H1 (cell line): ENCODE measurements at regions not wholly inside any gene's neighbourhood (a gene's known extent, or its start where the extent isn't known, plus 50 kb on each side); places are given as distances from the start of the nearest gene placed in this dataset.

Experiments used
- CTCF ChIA-PET: fragments of 300-600 bp; sonication (Branson Sonifier 250); formaldehyde crosslinking; loops from one replicate; lab custom pipeline; 2021; ENCODE audit not compliant: partially characterized antibody; lab: Charles Lee
- POLR2A ChIA-PET: fragments of 300-600 bp; sonication (Branson Sonifier 250); formaldehyde crosslinking; loops from one replicate; lab custom pipeline; 2021; ENCODE audit warnings: inconsistent platforms; ENCODE audit not compliant: partially characterized antibody; lab: Charles Lee
- DNase-seq, 2 experiments: peaks; one replicate each; pipeline versions ENCODE4 v3.0.0 to v3.0.0-alpha.2; 2010 to 2022; ENCODE audit warnings: low spot score in 2 of 2, low read depth in 1 of 2, mixed read lengths in 1 of 2
- FAIRE-seq: peaks from 2 replicates; lab custom pipeline; 2011; peaks lifted over from hg19 to GRCh38; lab: Jason Lieb, UNC
- H2AFZ ChIP-seq: 2 replicates; pipeline ENCODE4 v1.8.1; 2012; ENCODE audit warnings: low read length, inconsistent platforms
- H2AK5ac ChIP-seq: 2 replicates; pipeline ENCODE4 v1.6.1; 2013; ENCODE audit warnings: low read depth, low read length
- H2BK120ac ChIP-seq: replicated peaks from 2 replicates; pipeline ENCODE3; 2013; ENCODE audit warnings: low read depth, low read length, inconsistent platforms
- H2BK12ac ChIP-seq: 2 replicates; pipeline ENCODE4 v1.6.1; 2013; ENCODE audit warnings: low read depth, low read length
- H2BK15ac ChIP-seq: 2 replicates; pipeline ENCODE4 v1.6.1; 2013; ENCODE audit warnings: low read length
- H2BK20ac ChIP-seq: 2 replicates; pipeline ENCODE4 v1.6.1; 2013; ENCODE audit warnings: low read length
- H2BK5ac ChIP-seq: 2 replicates; pipeline ENCODE4 v1.6.1; 2013; ENCODE audit warnings: low read depth, low read length
- H3K14ac ChIP-seq: 2 replicates; pipeline ENCODE4 v1.6.1; 2013; ENCODE audit warnings: inconsistent platforms; ENCODE audit not compliant: insufficient read length
- H3K18ac ChIP-seq: 2 replicates; pipeline ENCODE4 v1.6.1; 2013; ENCODE audit warnings: low read length; ENCODE audit errors: extremely low read depth
- H3K23ac ChIP-seq: 2 replicates; pipeline ENCODE4 v1.6.1; 2013; ENCODE audit warnings: inconsistent platforms; ENCODE audit not compliant: insufficient read length
- H3K23me2 ChIP-seq: 2 replicates; pipeline ENCODE4 v1.6.1; 2013; ENCODE audit warnings: low read depth, low read length
- H3K27ac ChIP-seq: 2 replicates; pipeline ENCODE4 v1.6.1; 2011; ENCODE audit warnings: low read depth, low read length, inconsistent platforms
- H3K27me3 ChIP-seq, 4 experiments: replicated peaks in 1 of 4; 1 replicate in 1 of 4; 2 replicates in 3 of 4; pipeline versions ENCODE4 v1.6.1 to v1.8.1; 2011 to 2013; ENCODE audit warnings: low read length in 3 of 4, mild to moderate bottlenecking in 3 of 4, inconsistent platforms in 2 of 4, mixed read lengths in 2 of 4, moderate library complexity in 1 of 4; ENCODE audit not compliant: control insufficient read depth in 3 of 4, insufficient read depth in 3 of 4; ENCODE audit errors: extremely low read depth in 1 of 4
- H3K36me3 ChIP-seq, 4 experiments: 2 replicates each; pipeline versions ENCODE4 v1.6.1 to v1.8.1; 2011 to 2013; ENCODE audit warnings: mild to moderate bottlenecking in 4 of 4, low read length in 3 of 4, moderate library complexity in 2 of 4, control low read depth in 1 of 4, inconsistent platforms in 1 of 4; ENCODE audit not compliant: insufficient read depth in 4 of 4, control insufficient read depth in 2 of 4
- H3K4ac ChIP-seq: replicated peaks from 2 replicates; pipeline ENCODE3; 2013; ENCODE audit warnings: low read length, low read depth, mixed read lengths, inconsistent platforms; ENCODE audit not compliant: insufficient read length
- H3K4me1 ChIP-seq, 4 experiments: replicated peaks in 1 of 4; 1 replicate in 1 of 4; 2 replicates in 3 of 4; pipeline versions ENCODE4 v1.6.1 to v1.8.1; 2011 to 2013; ENCODE audit warnings: low read length in 3 of 4, inconsistent platforms in 2 of 4, mixed read lengths in 1 of 4; ENCODE audit not compliant: insufficient read depth in 4 of 4, control insufficient read depth in 3 of 4
- H3K4me2 ChIP-seq, 2 experiments: 2 replicates each; pipeline versions ENCODE4 v1.6.1 to v1.8.1; 2011 to 2013; ENCODE audit warnings: low read depth in 2 of 2, low read length in 2 of 2, control low read depth in 1 of 2, inconsistent platforms in 1 of 2, mild to moderate bottlenecking in 1 of 2; ENCODE audit not compliant: insufficient read depth in 1 of 2
- H3K4me3 ChIP-seq, 4 experiments: fragments of 200-600, 300-600 bp in 1 of 4; sonication (generic), shearing (Covaris generic), sonication (Bioruptor Twin) in 1 of 4; 2 replicates each; pipeline versions ENCODE4 v1.5.1 to v1.8.1; 2011 to 2016; ENCODE audit warnings: low read length in 4 of 4, low read depth in 3 of 4, control low read depth in 2 of 4, inconsistent platforms in 2 of 4, mild to moderate bottlenecking in 2 of 4, mixed read lengths in 1 of 4, moderate library complexity in 1 of 4; ENCODE audit not compliant: insufficient read depth in 2 of 4; ENCODE audit errors: extremely low read depth in 1 of 4
- H3K56ac ChIP-seq: replicated peaks from 2 replicates; pipeline ENCODE3; 2013; ENCODE audit warnings: low read depth, mild to moderate bottlenecking, mixed read lengths, low read length, inconsistent platforms; ENCODE audit not compliant: insufficient read length
- H3K79me1 ChIP-seq: 2 replicates; pipeline ENCODE4 v1.6.1; 2013; ENCODE audit warnings: low read depth, low read length, control low read depth
- H3K79me2 ChIP-seq, 2 experiments: 2 replicates each; pipeline versions ENCODE4 v1.6.1 to v1.8.1; 2012 to 2013; ENCODE audit warnings: low read length in 2 of 2, mild to moderate bottlenecking in 2 of 2, inconsistent platforms in 1 of 2; ENCODE audit not compliant: insufficient read depth in 2 of 2, control insufficient read depth in 1 of 2
- H3K9ac ChIP-seq, 4 experiments: replicated peaks in 1 of 4; 1 replicate in 1 of 4; 2 replicates in 3 of 4; pipeline versions ENCODE4 v1.6.1 to v1.8.1; 2011 to 2013; ENCODE audit warnings: low read depth in 3 of 4, low read length in 3 of 4, control low read depth in 2 of 4, mild to moderate bottlenecking in 2 of 4, moderate library complexity in 2 of 4, inconsistent platforms in 1 of 4; ENCODE audit errors: extremely low read depth in 1 of 4
- H3K9me3 ChIP-seq, 2 experiments: 2 replicates each; pipeline versions ENCODE4 v1.6.1 to v1.8.1; 2012 to 2013; ENCODE audit warnings: mild to moderate bottlenecking in 2 of 2, moderate library complexity in 2 of 2, control low read depth in 1 of 2, inconsistent platforms in 1 of 2, low read depth in 1 of 2, low read length in 1 of 2, mixed read lengths in 1 of 2; ENCODE audit not compliant: insufficient read depth in 2 of 2
- H4K20me1 ChIP-seq, 2 experiments: replicated peaks in 1 of 2; 2 replicates each; pipeline versions ENCODE3 to v1.8.1; 2011 to 2013; ENCODE audit warnings: inconsistent platforms in 2 of 2, low read length in 2 of 2, mild to moderate bottlenecking in 1 of 2; ENCODE audit not compliant: insufficient read depth in 2 of 2, control insufficient read depth in 1 of 2
- H4K5ac ChIP-seq: 2 replicates; pipeline ENCODE4 v1.6.1; 2013; ENCODE audit warnings: low read length, low read depth, mixed read lengths, inconsistent platforms; ENCODE audit not compliant: insufficient read length
- H4K8ac ChIP-seq: 2 replicates; pipeline ENCODE4 v1.8.0; 2013; ENCODE audit warnings: mild to moderate bottlenecking, moderate library complexity, low read length, inconsistent platforms; ENCODE audit not compliant: insufficient read depth; ENCODE audit errors: extremely low read depth
- H4K91ac ChIP-seq: replicated peaks from 2 replicates; pipeline ENCODE3; 2013; ENCODE audit warnings: low read length, mixed read lengths, inconsistent platforms; ENCODE audit not compliant: insufficient read length
- BACH1 ChIP-seq: IDR thresholded peaks from 2 replicates; pipeline ENCODE4 v1.6.1; 2012; ENCODE audit warnings: low read length, improper control_type of control experiment
- CBX8 ChIP-seq: fragments of 300-800, 300-1000 bp; sonication (generic); IDR thresholded peaks from 2 replicates; pipeline ENCODE4 v1.7.1; 2016; ENCODE audit warnings: low read depth, low read length, borderline replicate concordance
- CHD2 ChIP-seq: IDR thresholded peaks from 2 replicates; pipeline ENCODE4 v1.6.1; 2012; ENCODE audit warnings: low read length, improper control_type of control experiment
- CTBP2 ChIP-seq: IDR thresholded peaks from 2 replicates; pipeline ENCODE4 v1.7.0; 2011; ENCODE audit warnings: borderline replicate concordance, mild to moderate bottlenecking, moderate library complexity, mixed read lengths, low read length; ENCODE audit not compliant: insufficient read depth, insufficient read length
- KDM1A ChIP-seq: fragments of 200-600, 300-600 bp; sonication (generic); IDR thresholded peaks from 2 replicates; pipeline ENCODE4 v1.7.1; 2016; ENCODE audit warnings: mild to moderate bottlenecking, low read length, borderline replicate concordance
- KDM5A ChIP-seq: fragments of 200-600 bp; IDR thresholded peaks from 2 replicates; pipeline ENCODE4 v1.7.1; 2012; ENCODE audit warnings: mild to moderate bottlenecking, low read length, inconsistent platforms, mixed read lengths
- SIX5 ChIP-seq: IDR thresholded peaks from 2 replicates; pipeline ENCODE4 v1.6.1; 2011; ENCODE audit warnings: mild to moderate bottlenecking, low read depth, low read length
- SP1 ChIP-seq: IDR thresholded peaks from 2 replicates; pipeline ENCODE4 v1.6.1; 2011; ENCODE audit warnings: low read depth, low read length
- YY1 ChIP-seq: IDR thresholded peaks from 2 replicates; pipeline ENCODE4 v1.6.1; 2011; ENCODE audit warnings: low read depth, mild to moderate bottlenecking, low read length

DNA sequence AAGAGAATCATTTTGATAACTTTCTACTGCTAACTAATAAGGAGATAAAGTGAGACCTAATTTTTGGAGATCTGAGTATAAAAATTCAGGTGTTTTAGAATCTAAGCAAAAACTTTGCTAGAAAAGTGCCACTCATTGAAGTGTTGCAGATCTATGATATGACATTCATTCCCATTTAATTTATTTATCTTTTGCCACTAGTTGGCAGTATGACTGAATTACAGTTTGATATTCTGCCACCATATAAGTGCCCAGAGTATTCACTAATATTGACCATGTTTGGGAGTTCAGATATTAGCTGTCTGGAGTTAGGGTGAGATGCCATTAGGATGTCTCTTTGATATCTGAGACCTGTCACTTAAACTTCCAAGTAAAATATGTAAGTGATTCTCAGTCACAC is 251.3 kb upstream of the GBE1 start:
- Histone ChIP-seq H4K20me1 (no peaks in the 10 kb centered on the region), H2AK5ac (no peak overlapping the region), H2BK5ac (no peak overlapping the region), H2AFZ (no peak overlapping the region), H4K5ac (no peak overlapping the region), H3K23me2 (no peaks in the 10 kb centered on the region), H3K36me3 (no peaks in the 10 kb centered on the region), H3K79me2 (no peaks in the 10 kb centered on the region), H3K4me2 (no peak overlapping the region), H2BK15ac (no peak overlapping the region), H3K4me1 (no peaks in the 10 kb centered on the region), H3K56ac (no peak overlapping the region), H3K27me3 (no peaks in the 10 kb centered on the region), H3K9me3 (peaks cover 7 to 14% of the 10 kb centered on the region in 2 experiments), H3K23ac (no peak overlapping the region), H3K18ac (no peak overlapping the region), H3K27ac (no peak overlapping the region), H4K91ac (no peak overlapping the region), H4K8ac (no peak overlapping the region), H3K79me1 (no peaks in the 10 kb centered on the region), H3K4me3 (no peak overlapping the region), H2BK120ac (no peak overlapping the region), H3K14ac (no peak overlapping the region), H3K9ac (no peak overlapping the region), H3K4ac (no peak overlapping the region), H2BK20ac (no peak overlapping the region), H2BK12ac (no peak overlapping the region)
- ChIA-PET POLR2A (no interaction called here), CTCF (interaction anchor here (0.6 to 2.5 kb wide), 2 partner anchors 9 to 381 kb away, joined by 3 to 9 read pairs; no protein-coding TSS in a partner anchor)
- DNase-seq (no peak), FAIRE-seq (no peak)
- no peak for TF ChIP-seq CBX8
- no peak for TF ChIP-seq SP1
- TF ChIP-seq YY1: no peak
- TF ChIP-seq SIX5: no peak
- no peak for TF ChIP-seq CHD2
- TF ChIP-seq KDM1A: no peak
- no peak for TF ChIP-seq CTBP2
- TF ChIP-seq KDM5A: no peak
- no peak for TF ChIP-seq BACH1
